Activated naive CD4-positive, alpha-beta T cell treated with anti-CD3 and anti-CD28 coated beads, Interleukin-2, amount 50 U/mL, for 16 hours (primary cell): ENCODE measurements at regions not wholly inside any gene's neighbourhood (a gene's known extent, or its start where the extent isn't known, plus 50 kb on each side); places are given as distances from the start of the nearest gene placed in this dataset.
"Not testable (repeated sequence)": the region's sequence is repeated elsewhere in the genome, so short reads cannot be mapped to it uniquely, and the experiment has no call there.

Experiments used
- DNase-seq: peaks from one replicate; pipeline ENCODE4 v3.0.0-alpha.2; 2020

- not testable (repeated sequence) for DNase-seq
Observed at GRCh38 chr7:142495301-142495700, 237.4 kb upstream of the PRSS58 start.

GRCh38 chr7:142494021-142494420, 236.2 kb upstream of the PRSS58 start:
- DNase-seq, result no peak

- no peak for DNase-seq
Observed at GRCh38 chr7:142488842-142489241, 231.0 kb upstream of the PRSS58 start.

GRCh38 chr7:142488036-142488633, 230.3 kb upstream of the PRSS58 start:
- DNase-seq, result no peak

- DNase-seq, result not testable (repeated sequence)
Observed at GRCh38 chr7:142487565-142487964, 229.7 kb upstream of the PRSS58 start.

- DNase-seq, result no peak
Observed at GRCh38 chr7:142487124-142487523, 229.3 kb upstream of the PRSS58 start.

GRCh38 chr7:142485617-142486226, 227.9 kb upstream of the PRSS58 start:
- no peak for DNase-seq

- DNase-seq, result no peak
Observed at GRCh38 chr7:142483659-142484317, 225.9 kb upstream of the PRSS58 start.

- DNase-seq, result peak; percentile 63
Observed at GRCh38 chr7:142482891-142483658, 225.2 kb upstream of the PRSS58 start.

- DNase-seq, result no peak
Observed at GRCh38 chr7:142481548-142481947, 223.7 kb upstream of the PRSS58 start.

GRCh38 chr7:142478479-142479220, 220.8 kb upstream of the PRSS58 start:
- no peak for DNase-seq

GRCh38 chr7:142477801-142478200, 219.9 kb upstream of the PRSS58 start:
- DNase-seq, result not testable (repeated sequence)

GRCh38 chr7:142477079-142477651, 219.3 kb upstream of the PRSS58 start:
- no peak for DNase-seq

- DNase-seq, result no peak
Observed at GRCh38 chr7:142476077-142476476, 218.2 kb upstream of the PRSS58 start.

- no peak for DNase-seq
Observed at GRCh38 chr7:142471820-142472219, 214.0 kb upstream of the PRSS58 start.

- no peak for DNase-seq
Observed at GRCh38 chr7:142470544-142470830, 212.6 kb upstream of the PRSS58 start.

GRCh38 chr7:142469696-142470543, 212.1 kb upstream of the PRSS58 start:
- DNase-seq, result no peak

- DNase-seq, result no peak
Observed at GRCh38 chr7:142468871-142469665, 211.2 kb upstream of the PRSS58 start.

GRCh38 chr7:142467056-142467655, 209.3 kb upstream of the PRSS58 start:
- DNase-seq, result not testable (repeated sequence)

GRCh38 chr7:142463401-142463850, 205.6 kb upstream of the PRSS58 start:
- peak; percentile 20 for DNase-seq
